Fibroblast of the conjunctiva (primary cell): ENCODE measurements at regions not wholly inside any gene's neighbourhood (a gene's known extent, or its start where the extent isn't known, plus 50 kb on each side); places are given as distances from the start of the nearest gene placed in this dataset.

Source experiments
- DNase-seq: peaks from one replicate; pipeline ENCODE4 v3.0.0-alpha.2; 2010; ENCODE audit warnings: low read depth

GRCh38 chr3:162302983-162303624 lies 806.5 kb downstream of the OTOL1 start:
- DNase-seq: no peak

- no peak for DNase-seq
Observed at GRCh38 chr3:162317046-162317445, 820.4 kb downstream of the OTOL1 start.

GRCh38 chr3:162328649-162329048 lies 832.0 kb downstream of the OTOL1 start:
- DNase-seq: no peak

- DNase-seq: no peak
Observed at GRCh38 chr3:162329514-162329913, 832.9 kb downstream of the OTOL1 start.

GRCh38 chr3:162332344-162332743 lies 835.7 kb downstream of the OTOL1 start:
- no peak for DNase-seq

GRCh38 chr3:162334537-162334936 lies 837.9 kb downstream of the OTOL1 start:
- no peak for DNase-seq

- DNase-seq: no peak
Observed at GRCh38 chr3:162337630-162338029, 841.0 kb downstream of the OTOL1 start.

- no peak for DNase-seq
Observed at GRCh38 chr3:162338514-162338913, 841.9 kb downstream of the OTOL1 start.

- no peak for DNase-seq
Observed at GRCh38 chr3:162348912-162349311, 852.3 kb downstream of the OTOL1 start.

GRCh38 chr3:162353414-162353813 lies 856.8 kb downstream of the OTOL1 start:
- no peak for DNase-seq

- no peak for DNase-seq
Observed at GRCh38 chr3:162354356-162354755, 857.7 kb downstream of the OTOL1 start.

GRCh38 chr3:162365066-162365719 lies 868.6 kb downstream of the OTOL1 start:
- DNase-seq: no peak

GRCh38 chr3:162366166-162366766 lies 869.7 kb downstream of the OTOL1 start:
- DNase-seq: no peak

- DNase-seq: no peak
Observed at GRCh38 chr3:162367429-162368260, 871.0 kb downstream of the OTOL1 start.

- DNase-seq: no peak
Observed at GRCh38 chr3:162368417-162368816, 871.8 kb downstream of the OTOL1 start.

GRCh38 chr3:162369306-162369705 lies 872.7 kb downstream of the OTOL1 start:
- no peak for DNase-seq

- DNase-seq: no peak
Observed at GRCh38 chr3:162370141-162370540, 873.5 kb downstream of the OTOL1 start.

- no peak for DNase-seq
Observed at GRCh38 chr3:162376761-162377160, 880.2 kb downstream of the OTOL1 start.

- no peak for DNase-seq
Observed at GRCh38 chr3:162377608-162378007, 881.0 kb downstream of the OTOL1 start.

- DNase-seq: no peak
Observed at GRCh38 chr3:162385387-162385786, 888.8 kb downstream of the OTOL1 start.

- DNase-seq: peak; percentile 1
Observed at GRCh38 chr3:162390891-162391290, 894.3 kb downstream of the OTOL1 start.

GRCh38 chr3:162391301-162391700 lies 894.7 kb downstream of the OTOL1 start:
- no peak for DNase-seq

GRCh38 chr3:162395496-162395895 lies 898.9 kb downstream of the OTOL1 start:
- DNase-seq: no peak
